Suprapubic skin (tissue), 4 donors: ENCODE measurements at regions not wholly inside any gene's neighbourhood (a gene's known extent, or its start where the extent isn't known, plus 50 kb on each side); places are given as distances from the start of the nearest gene placed in this dataset.

Experiments used
- DNase-seq, 2 donors: peaks; one replicate each; pipeline ENCODE4 v3.0.0-alpha.2; 2019; ENCODE audit warnings: low spot score in 2 of 2
- H3K27ac ChIP-seq: fragments of 200-600 bp; sonication (generic); one replicate; pipeline ENCODE4 v1.5.1; 2019
- H3K27me3 ChIP-seq: fragments of 200-600 bp; sonication (generic); one replicate; pipeline ENCODE4 v1.5.1; 2019
- H3K36me3 ChIP-seq: fragments of 200-600 bp; sonication (generic); one replicate; pipeline ENCODE4 v1.5.1; 2019
- H3K4me1 ChIP-seq: fragments of 200-600 bp; sonication (generic); one replicate; pipeline ENCODE4 v1.5.1; 2019
- H3K4me3 ChIP-seq: fragments of 200-600 bp; sonication (generic); one replicate; pipeline ENCODE4 v1.5.1; 2019; ENCODE audit warnings: mild to moderate bottlenecking
- H3K9me3 ChIP-seq: fragments of 200-600 bp; sonication (generic); one replicate; pipeline ENCODE4 v1.5.1; 2019
- EP300 ChIP-seq: sonication (generic); formaldehyde crosslinking; IDR thresholded peaks from one replicate; pipeline ENCODE4 v1.6.1; 2017; ENCODE audit warnings: antibody characterized with exemption
- POLR2A ChIP-seq, 2 donors: fragments of 450-650 bp; IDR thresholded peaks; one replicate each; pipeline ENCODE4 v1.6.1; 2017; ENCODE audit warnings: antibody characterized with exemption in 2 of 2, mild to moderate bottlenecking in 2 of 2, moderate library complexity in 2 of 2
- POLR2AphosphoS5 ChIP-seq, 3 donors: sonication (generic); formaldehyde crosslinking; IDR thresholded peaks; one replicate each; pipeline ENCODE4 v1.6.1; 2017; ENCODE audit warnings: antibody characterized with exemption in 3 of 3
- WGBS: methylation state at CpG from one replicate; pipeline ENCODE4 v1.1.5; 2018; 5-methylcytosine and 5-hydroxymethylcytosine counted together
- TF ChIP-seq, protein P1 (sequence below), 2 donors: fragments of 200-600 bp in 1 of 2; fragments of 450-650 bp in 1 of 2; sonication (generic) in 1 of 2; IDR thresholded peaks; one replicate each; pipeline ENCODE4 v1.5.1; 2016 to 2019; ENCODE audit warnings: antibody characterized with exemption in 2 of 2, mild to moderate bottlenecking in 1 of 2, moderate library complexity in 1 of 2

DNA sequence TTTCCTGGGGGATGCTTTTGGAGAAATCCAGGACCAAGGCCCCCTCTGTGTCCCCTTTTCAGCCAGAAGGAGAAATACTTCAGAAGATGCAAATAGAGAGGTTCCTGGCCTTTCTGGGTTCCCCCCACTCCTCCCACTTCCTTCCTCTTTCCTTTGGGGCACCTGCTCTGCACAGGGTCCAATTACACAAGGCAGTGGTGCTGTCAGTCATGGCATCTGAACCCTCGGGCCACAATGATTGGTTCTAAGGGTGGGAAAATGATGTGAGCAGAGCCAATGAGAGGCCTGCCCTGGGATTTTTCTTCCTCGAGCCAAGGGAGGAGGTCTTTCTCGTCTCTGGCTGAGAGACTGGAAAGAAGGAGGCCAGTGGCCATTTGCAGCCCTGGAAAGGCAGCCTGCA, 282.2 kb downstream of the NPHP4 start:
- Histone ChIP-seq H3K4me3 (no peak overlapping the region), H3K4me1 (no peaks in the 10 kb centered on the region), H3K36me3 (no peaks in the 10 kb centered on the region), H3K27me3 (peaks cover 28% of the 10 kb centered on the region), H3K27ac (no peak overlapping the region), H3K9me3 (no peaks in the 10 kb centered on the region)
- peak; percentile 32 for DNase-seq
- WGBS: 69% methylated on average over 3 of the region's 3 CpGs
- no peak for TF ChIP-seq EP300
- no peak for TF ChIP-seq POLR2A (IDR thresholded peaks at IDR 0.05)
- no peak for TF ChIP-seq POLR2AphosphoS5 (IDR thresholded peaks at IDR 0.05)
- TF ChIP-seq, protein P1, sequence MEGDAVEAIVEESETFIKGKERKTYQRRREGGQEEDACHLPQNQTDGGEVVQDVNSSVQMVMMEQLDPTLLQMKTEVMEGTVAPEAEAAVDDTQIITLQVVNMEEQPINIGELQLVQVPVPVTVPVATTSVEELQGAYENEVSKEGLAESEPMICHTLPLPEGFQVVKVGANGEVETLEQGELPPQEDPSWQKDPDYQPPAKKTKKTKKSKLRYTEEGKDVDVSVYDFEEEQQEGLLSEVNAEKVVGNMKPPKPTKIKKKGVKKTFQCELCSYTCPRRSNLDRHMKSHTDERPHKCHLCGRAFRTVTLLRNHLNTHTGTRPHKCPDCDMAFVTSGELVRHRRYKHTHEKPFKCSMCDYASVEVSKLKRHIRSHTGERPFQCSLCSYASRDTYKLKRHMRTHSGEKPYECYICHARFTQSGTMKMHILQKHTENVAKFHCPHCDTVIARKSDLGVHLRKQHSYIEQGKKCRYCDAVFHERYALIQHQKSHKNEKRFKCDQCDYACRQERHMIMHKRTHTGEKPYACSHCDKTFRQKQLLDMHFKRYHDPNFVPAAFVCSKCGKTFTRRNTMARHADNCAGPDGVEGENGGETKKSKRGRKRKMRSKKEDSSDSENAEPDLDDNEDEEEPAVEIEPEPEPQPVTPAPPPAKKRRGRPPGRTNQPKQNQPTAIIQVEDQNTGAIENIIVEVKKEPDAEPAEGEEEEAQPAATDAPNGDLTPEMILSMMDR (IDR thresholded peaks at IDR 0.05): no peak

DNA sequence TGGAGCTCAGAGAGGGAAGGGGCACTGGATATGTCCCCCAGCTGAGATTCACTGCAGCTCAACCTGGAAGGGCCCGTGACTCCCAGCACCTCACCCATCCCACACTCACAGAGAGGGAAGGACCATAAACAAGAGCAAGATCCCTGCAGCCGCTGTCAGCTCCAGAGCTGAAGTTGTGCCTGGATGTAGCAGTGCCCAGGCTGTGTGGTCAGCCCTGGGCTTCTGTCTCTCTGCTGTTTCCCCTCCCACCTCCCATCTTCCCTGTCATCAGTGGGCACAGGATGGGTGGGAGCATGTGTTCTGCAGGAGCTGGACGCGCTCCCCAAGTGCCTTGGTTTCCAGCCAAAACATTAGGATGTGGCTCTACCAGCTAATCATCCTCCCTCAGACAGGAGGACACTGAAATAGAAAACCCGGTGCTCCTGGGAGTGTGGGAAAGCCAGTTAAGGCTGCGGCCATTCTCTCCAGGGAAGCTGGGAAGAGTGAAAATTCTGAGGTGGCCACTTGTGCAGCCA, 282.7 kb downstream of the NPHP4 start:
- no peak overlapping the region for H3K27ac ChIP-seq
- TF ChIP-seq EP300: no peak
- TF ChIP-seq, protein P1 (IDR thresholded peaks at IDR 0.05): no peak
- TF ChIP-seq POLR2A (IDR thresholded peaks at IDR 0.05): no peak
- no peak for TF ChIP-seq POLR2AphosphoS5 (IDR thresholded peaks at IDR 0.05)
- WGBS: 52% methylated on average over 6 of the region's 6 CpGs

DNA sequence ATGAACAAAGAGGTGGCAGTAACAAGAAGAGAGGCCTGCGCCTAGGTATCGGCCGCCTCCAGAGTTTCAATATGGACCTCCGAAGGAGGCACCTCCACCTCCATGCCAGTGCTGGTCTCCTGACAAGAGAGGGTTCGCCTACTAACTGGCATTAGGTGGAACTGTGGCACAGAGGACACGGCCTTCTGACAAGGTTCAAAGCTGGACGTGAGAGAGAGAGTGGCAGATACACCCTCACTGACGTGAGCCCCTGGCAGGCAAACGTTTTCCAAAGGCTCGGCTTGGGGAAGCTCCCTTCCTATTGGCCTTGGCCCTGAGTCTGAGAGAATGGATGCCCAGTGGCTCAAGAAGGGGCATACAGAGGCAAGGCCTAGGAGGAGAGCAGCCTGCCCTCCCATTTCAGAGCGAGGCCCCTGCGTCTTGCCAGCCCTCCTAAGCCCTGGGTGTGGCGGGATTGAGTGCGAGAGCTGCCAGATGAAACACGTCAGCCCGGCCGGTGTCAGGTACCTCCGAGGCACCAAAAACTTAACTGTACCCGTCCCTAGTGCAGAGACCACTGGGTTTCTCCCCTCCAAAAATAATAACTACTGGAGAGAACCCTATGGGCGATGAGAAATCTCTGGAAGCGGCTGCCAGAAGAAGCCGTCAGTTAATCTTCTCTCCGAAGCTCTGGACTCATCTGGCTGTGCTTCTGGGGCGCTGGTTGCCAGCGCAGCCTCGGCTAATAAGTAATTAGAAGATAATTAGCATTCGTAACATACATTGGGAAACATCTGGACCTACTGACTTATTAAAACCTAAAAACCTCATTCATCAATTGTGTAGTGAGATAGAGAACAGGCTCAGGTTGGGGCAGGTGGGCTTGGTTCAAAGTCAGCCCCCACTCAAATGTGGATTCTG, 283.6 kb downstream of the NPHP4 start:
- peaks cover 35% of the 10 kb centered on the region for H3K27me3 ChIP-seq
- no peaks in the 10 kb centered on the region for H3K36me3 ChIP-seq
- no peak overlapping the region for H3K4me3 ChIP-seq
- H3K4me1 ChIP-seq: no peaks in the 10 kb centered on the region
- DNase-seq: peak; percentile 46 to 56
- 88% methylated on average over 26 of the region's 27 CpGs for WGBS
- no peak overlapping the region for H3K27ac ChIP-seq
- H3K9me3 ChIP-seq: no peaks in the 10 kb centered on the region
- TF ChIP-seq, protein P1 (IDR thresholded peaks at IDR 0.05): no peak
- TF ChIP-seq EP300: no peak
- no peak for TF ChIP-seq POLR2AphosphoS5 (IDR thresholded peaks at IDR 0.05)
- TF ChIP-seq POLR2A (IDR thresholded peaks at IDR 0.05): no peak

More for the DNA sequence above, 282.7 kb downstream of the NPHP4 start:
- Histone ChIP-seq H3K9me3 (no peaks in the 10 kb centered on the region), H3K4me1 (no peaks in the 10 kb centered on the region), H3K4me3 (no peak overlapping the region), H3K27me3 (peaks cover 31% of the 10 kb centered on the region), H3K36me3 (no peaks in the 10 kb centered on the region)
- DNase-seq: peak; percentile 17 to 59

DNA sequence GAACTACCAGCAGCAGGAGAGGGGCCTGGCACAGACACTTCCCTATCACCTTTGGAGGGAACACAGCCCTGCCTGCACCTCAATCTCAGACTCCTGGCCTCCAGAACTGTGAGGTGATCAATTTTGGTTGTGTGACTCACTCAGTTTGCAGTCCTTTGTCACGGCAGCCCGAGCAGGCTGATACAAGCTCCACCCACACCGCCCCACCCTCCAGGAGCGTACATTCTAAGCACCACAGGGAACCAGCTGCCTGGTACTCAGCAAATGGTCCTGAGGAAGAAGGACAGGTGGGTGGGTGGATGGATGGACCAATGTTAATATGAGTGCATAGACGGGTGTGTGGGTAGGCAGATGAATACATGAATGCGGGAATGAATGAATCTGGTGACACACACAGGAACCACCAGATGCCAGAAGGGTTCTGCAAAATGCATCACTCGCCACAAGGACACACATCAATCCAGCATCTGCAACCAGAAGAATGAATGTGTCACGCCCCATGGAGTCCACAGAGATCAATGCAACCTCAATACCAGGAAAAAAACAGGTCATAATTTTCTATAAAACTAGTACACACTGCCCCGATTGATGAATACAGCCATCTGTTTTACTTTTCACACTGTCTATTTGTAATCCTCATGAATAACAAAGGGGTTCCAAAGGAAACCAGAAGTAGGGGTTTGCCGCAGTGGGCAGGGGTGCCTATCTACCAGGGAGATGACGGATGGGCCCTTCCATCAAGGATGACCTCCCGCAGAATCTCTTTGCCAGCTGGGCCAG, 284.5 kb downstream of the NPHP4 start:
- H3K4me3 ChIP-seq: no peak overlapping the region
- H3K27ac ChIP-seq: no peak overlapping the region
- peak in 1 of 2 donors; percentile 56 for DNase-seq
- H3K9me3 ChIP-seq: no peaks in the 10 kb centered on the region
- H3K27me3 ChIP-seq: peaks cover 42% of the 10 kb centered on the region
- 82% methylated on average over 10 of the region's 12 CpGs for WGBS
- H3K4me1 ChIP-seq: no peaks in the 10 kb centered on the region
- no peaks in the 10 kb centered on the region for H3K36me3 ChIP-seq
- TF ChIP-seq POLR2AphosphoS5 (IDR thresholded peaks at IDR 0.05): no peak
- TF ChIP-seq POLR2A (IDR thresholded peaks at IDR 0.05): no peak
- TF ChIP-seq EP300: no peak
- TF ChIP-seq, protein P1 (IDR thresholded peaks at IDR 0.05): no peak

DNA sequence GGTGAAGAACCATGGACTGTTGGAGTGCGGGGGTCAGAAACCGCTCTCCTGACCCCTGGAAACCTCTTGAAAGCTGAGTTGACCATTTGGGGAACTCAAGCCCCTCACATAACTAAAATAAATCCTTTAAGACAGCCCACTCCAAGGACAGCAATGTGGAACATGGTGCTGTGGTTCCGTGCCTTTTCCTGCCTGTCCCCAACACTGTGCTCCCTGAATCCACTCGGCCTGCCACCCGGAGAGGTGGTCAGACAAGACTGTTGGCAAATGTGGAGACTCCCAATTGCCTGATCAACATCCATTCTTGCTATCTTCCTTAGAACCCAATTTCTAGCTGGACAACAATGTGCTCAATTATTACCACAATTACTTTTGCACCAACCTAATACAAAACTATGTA, 286.0 kb downstream of the NPHP4 start:
- no peak overlapping the region for H3K4me3 ChIP-seq
- TF ChIP-seq POLR2AphosphoS5 (IDR thresholded peaks at IDR 0.05): no peak
- TF ChIP-seq, protein P1 (IDR thresholded peaks at IDR 0.05): no peak
- no peak for TF ChIP-seq POLR2A (IDR thresholded peaks at IDR 0.05)
- TF ChIP-seq EP300: no peak
- H3K27ac ChIP-seq: no peak overlapping the region
- no peaks in the 10 kb centered on the region for H3K4me1 ChIP-seq
- no peaks in the 10 kb centered on the region for H3K36me3 ChIP-seq
- no peak for DNase-seq
- H3K27me3 ChIP-seq: peaks cover 32% of the 10 kb centered on the region
- H3K9me3 ChIP-seq: no peaks in the 10 kb centered on the region
- 94% methylated on average over 5 of the region's 5 CpGs for WGBS
